ENCODE measurements at regions not wholly inside any gene's neighbourhood (a gene's known extent, or its start where the extent isn't known, plus 50 kb on each side); places are given as distances from the start of the nearest gene placed in this dataset.
A peak's percentile ranks its signal among the peaks of the same experiment; 100 is the strongest.

DNA sequence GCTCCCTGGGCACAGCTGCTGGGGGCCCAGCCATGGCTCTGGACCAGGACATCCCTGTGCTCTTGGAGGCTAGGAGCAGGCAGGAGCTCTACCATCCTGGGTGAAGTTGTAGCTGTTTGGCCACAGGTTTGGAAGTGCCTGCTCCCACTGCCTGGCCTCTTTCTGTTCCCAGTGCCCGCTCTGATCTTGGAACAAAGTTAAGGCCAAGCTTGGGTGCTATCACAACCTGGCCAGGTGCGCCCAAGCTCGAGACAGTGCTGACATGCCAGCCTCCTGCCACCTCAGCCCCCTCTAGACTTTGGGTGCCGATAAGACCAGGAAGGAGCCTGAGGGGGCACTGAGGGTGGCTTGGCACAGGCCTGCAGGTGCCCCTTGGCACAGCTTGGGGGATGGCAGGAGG lies 686.1 kb upstream of the AADAT start:
- CTCF ChIA-PET (ENCODE audit: partially characterized antibody): interaction anchor here (0.9 kb wide), 1 partner anchor 78 kb away, joined by 3 read pairs; no protein-coding TSS in a partner anchor
- no peaks in the 10 kb centered on the region for H4K20me1 ChIP-seq (replicated peaks in 1 of 2; ENCODE audit: control insufficient read depth in 1 of 2, insufficient read depth in 2 of 2, low read length in 2 of 2)
- no peak overlapping the region for H3K27ac ChIP-seq (ENCODE audit: low read depth, low read length)
- TF ChIP-seq, protein P1, sequence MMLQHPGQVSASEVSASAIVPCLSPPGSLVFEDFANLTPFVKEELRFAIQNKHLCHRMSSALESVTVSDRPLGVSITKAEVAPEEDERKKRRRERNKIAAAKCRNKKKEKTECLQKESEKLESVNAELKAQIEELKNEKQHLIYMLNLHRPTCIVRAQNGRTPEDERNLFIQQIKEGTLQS (IDR thresholded peaks at IDR 0.05; ENCODE audit: insufficient read depth, low read depth, low read length): no peak
- no peak for TF ChIP-seq BRCA1 (IDR thresholded peaks at IDR 0.05; ENCODE audit: low read depth, low read length)
- TF ChIP-seq SAP30 (IDR thresholded peaks at IDR 0.05; ENCODE audit: insufficient read depth, insufficient replicate concordance, low read length): no peak
- TF ChIP-seq TBP (IDR thresholded peaks at IDR 0.05; ENCODE audit: low read depth, low read length): no peak
- TF ChIP-seq PHF8 (conservative IDR thresholded peaks at IDR 0.05; ENCODE audit: low read depth, low read length): no peak
- TF ChIP-seq CBX8 (IDR thresholded peaks at IDR 0.05; ENCODE audit: borderline replicate concordance, low read depth, low read length): no peak
- TF ChIP-seq, protein P2, sequence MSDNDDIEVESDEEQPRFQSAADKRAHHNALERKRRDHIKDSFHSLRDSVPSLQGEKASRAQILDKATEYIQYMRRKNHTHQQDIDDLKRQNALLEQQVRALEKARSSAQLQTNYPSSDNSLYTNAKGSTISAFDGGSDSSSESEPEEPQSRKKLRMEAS (IDR thresholded peaks at IDR 0.05): no peak

More for the DNA sequence above, 686.1 kb upstream of the AADAT start:
- no peak overlapping the region for H2BK120ac ChIP-seq (replicated peaks; ENCODE audit: low read depth, low read length)
- H2BK5ac ChIP-seq (ENCODE audit: low read depth, low read length): no peak overlapping the region
- no peak overlapping the region for H2AFZ ChIP-seq (ENCODE audit: low read length)
- WGBS, 2 experiments (ENCODE audit: extremely low coverage in 1 of 2, insufficient coverage in 1 of 2, insufficient read length in 1 of 2, insufficient replicate concordance in 2 of 2, low coverage in 1 of 2, low lambda C conversion rate in 2 of 2, missing lambda C conversion rate in 1 of 2): 98% methylated on average over 4 of the region's 4 CpGs; no CpG with 5 or more reads in 1 of the 2 experiments
- H3K4ac ChIP-seq (replicated peaks; ENCODE audit: insufficient read length, low read depth, low read length): no peak overlapping the region
- FAIRE-seq: no peak
- no peak overlapping the region for H3K4me2 ChIP-seq (ENCODE audit: insufficient read depth in 1 of 2, low read depth in 2 of 2, low read length in 2 of 2)
- H3K9me3 ChIP-seq (ENCODE audit: insufficient read depth in 2 of 2, low read depth in 1 of 2, low read length in 1 of 2): peaks cover 0 to 5% of the 10 kb centered on the region in 2 experiments; a peak in 1 of 4 replicates
- no peak overlapping the region for H4K8ac ChIP-seq (ENCODE audit: extremely low read depth, insufficient read depth, low read length)
- H3K56ac ChIP-seq (replicated peaks; ENCODE audit: insufficient read length, low read depth, low read length): no peak overlapping the region
- H2BK20ac ChIP-seq (ENCODE audit: low read length): no peak overlapping the region
- no peaks in the 10 kb centered on the region for H3K4me1 ChIP-seq (replicated peaks in 1 of 4; ENCODE audit: control insufficient read depth in 3 of 4, insufficient read depth in 4 of 4, low read length in 3 of 4)
- no peak overlapping the region for H3K23ac ChIP-seq (ENCODE audit: insufficient read length)
- no peaks in the 10 kb centered on the region; the same call in 1 of the 2 replicates for H3K23me2 ChIP-seq (ENCODE audit: low read depth, low read length)
- H3K14ac ChIP-seq (ENCODE audit: insufficient read length): no peak overlapping the region
- no peaks in the 10 kb centered on the region for H3K36me3 ChIP-seq (ENCODE audit: control insufficient read depth in 2 of 4, insufficient read depth in 4 of 4, low read length in 3 of 4)
- H3K4me3 ChIP-seq (ENCODE audit: extremely low read depth in 1 of 4, insufficient read depth in 2 of 4, low read depth in 3 of 4, low read length in 4 of 4): no peak overlapping the region
- H3K18ac ChIP-seq (ENCODE audit: extremely low read depth, low read length): no peak overlapping the region
- H4K5ac ChIP-seq (ENCODE audit: insufficient read length, low read depth, low read length): no peak overlapping the region
- H2BK15ac ChIP-seq (ENCODE audit: low read length): no peak overlapping the region
- H3K79me1 ChIP-seq (ENCODE audit: low read depth, low read length): no peaks in the 10 kb centered on the region
- H4K91ac ChIP-seq (replicated peaks; ENCODE audit: insufficient read length, low read length): no peak overlapping the region
- no peaks in the 10 kb centered on the region for H3K79me2 ChIP-seq (ENCODE audit: control insufficient read depth in 1 of 2, insufficient read depth in 2 of 2, low read length in 2 of 2)
- H2AK5ac ChIP-seq (ENCODE audit: low read depth, low read length): no peak overlapping the region
- H2BK12ac ChIP-seq (ENCODE audit: low read depth, low read length): peak overlapping the region; percentile 55; the same call in 1 of the 2 replicates
- POLR2A ChIA-PET (ENCODE audit: partially characterized antibody): interaction anchor here (1.5 kb wide), 1 partner anchor 13 kb away, joined by 3 read pairs; no protein-coding TSS in a partner anchor
- H3K27me3 ChIP-seq (replicated peaks in 1 of 4; ENCODE audit: control insufficient read depth in 3 of 4, extremely low read depth in 1 of 4, insufficient read depth in 3 of 4, low read length in 3 of 4): no peaks in the 10 kb centered on the region
- no peak overlapping the region for H3K9ac ChIP-seq (replicated peaks in 1 of 4; ENCODE audit: extremely low read depth in 1 of 4, low read depth in 3 of 4, low read length in 3 of 4)
- no peak for DNase-seq (ENCODE audit: low read depth in 1 of 2, low spot score in 2 of 2)
